ELF-1 (cell line): ENCODE measurements at regions not wholly inside any gene's neighbourhood (a gene's known extent, or its start where the extent isn't known, plus 50 kb on each side); places are given as distances from the start of the nearest gene placed in this dataset.

Experiments used
- DNase-seq: peaks from one replicate; pipeline ENCODE4 v3.0.0-alpha.2; 2016; ENCODE audit warnings: low read depth, low spot score

- no peak for DNase-seq
These were observed 82.3 kb upstream of the PHACTR2 start for GRCh38 chr6:143595251-143596036.

- DNase-seq, result no peak
These were observed 83.1 kb upstream of the PHACTR2 start for GRCh38 chr6:143594647-143595046.

- DNase-seq, result no peak
These were observed 80.8 kb upstream of the FUCA2 start for GRCh38 chr6:143592335-143592734.

- DNase-seq, result no peak
These were observed 79.9 kb upstream of the FUCA2 start for GRCh38 chr6:143591441-143591840.

GRCh38 chr6:143589162-143589561, 77.6 kb upstream of the FUCA2 start:
- no peak for DNase-seq

DNA sequence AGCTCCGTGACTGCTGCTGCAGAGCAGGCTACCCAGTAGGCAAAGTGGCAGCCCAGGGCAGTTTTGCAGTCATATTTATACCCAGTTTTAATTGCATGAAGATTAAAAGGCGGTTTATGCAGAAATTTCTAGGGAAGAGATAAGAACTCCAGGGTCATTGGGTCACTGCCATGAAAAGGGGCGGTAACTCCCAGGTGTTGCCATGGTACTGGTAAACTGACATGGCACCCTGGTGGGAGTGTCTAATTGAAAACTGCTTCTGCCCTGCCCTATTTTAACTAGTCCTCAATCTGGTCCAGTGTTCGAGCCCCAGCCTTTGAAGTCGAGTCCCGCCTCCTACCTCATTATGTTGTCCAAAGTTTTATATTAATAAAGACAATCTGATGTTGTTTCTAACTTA, 75.0 kb upstream of the FUCA2 start:
- DNase-seq, result no peak

GRCh38 chr6:143585716-143586115, 74.2 kb upstream of the FUCA2 start:
- no peak for DNase-seq

DNA sequence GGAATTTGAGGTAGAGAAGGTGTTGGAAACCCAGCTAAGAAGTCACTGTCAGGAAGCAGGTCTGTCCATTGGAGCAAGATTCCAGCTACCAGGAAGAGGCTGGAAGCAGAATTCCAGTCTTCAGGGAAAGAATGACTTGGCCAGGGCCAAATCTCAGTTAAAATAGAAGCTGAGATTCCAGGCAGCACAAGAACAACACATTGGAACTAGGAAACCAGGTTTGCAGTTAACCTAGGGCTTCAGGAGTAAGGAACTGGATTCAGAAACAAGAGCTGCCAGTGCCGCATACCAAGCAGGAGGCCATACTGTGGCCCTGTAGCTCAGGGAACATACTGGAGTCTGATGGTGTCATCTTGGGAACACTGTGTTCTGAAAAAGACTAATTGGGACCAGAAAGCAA, 73.7 kb upstream of the FUCA2 start:
- DNase-seq, result no peak

- no peak for DNase-seq
These were observed 72.2 kb upstream of the FUCA2 start for GRCh38 chr6:143583542-143584327.

DNA sequence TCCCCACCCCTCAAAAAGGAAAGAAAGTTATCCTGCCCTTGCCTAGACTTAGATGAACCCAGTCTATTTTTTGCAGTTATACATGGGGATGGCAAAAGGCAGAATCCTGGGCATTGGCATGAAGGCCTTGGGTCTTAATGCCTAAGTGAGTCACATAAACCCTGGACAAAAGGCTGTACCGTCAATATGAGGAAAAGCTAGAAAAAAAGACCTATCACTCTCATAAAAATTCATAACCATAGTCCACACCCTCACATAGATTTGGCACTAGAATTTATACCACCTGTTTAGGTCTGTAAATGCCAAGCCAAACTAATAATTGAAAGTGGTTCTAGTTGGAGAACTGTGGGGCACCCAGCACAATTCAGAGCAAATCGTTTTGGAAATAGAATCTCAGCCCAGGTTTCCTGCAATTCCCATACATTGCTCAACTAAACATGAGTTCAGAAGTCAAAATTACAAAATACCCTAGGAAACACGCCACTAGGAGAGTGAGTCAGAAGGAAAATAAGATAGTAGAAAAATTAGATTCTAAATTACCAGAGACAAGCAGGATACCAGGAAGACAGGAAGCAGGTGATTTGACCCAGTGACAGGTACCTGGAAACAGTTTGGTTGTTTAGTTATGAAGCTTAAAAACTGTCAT, 70.4 kb upstream of the FUCA2 start:
- no peak for DNase-seq

- peak; percentile 50 for DNase-seq
These were observed 68.2 kb upstream of the FUCA2 start for GRCh38 chr6:143579703-143580102.

DNA sequence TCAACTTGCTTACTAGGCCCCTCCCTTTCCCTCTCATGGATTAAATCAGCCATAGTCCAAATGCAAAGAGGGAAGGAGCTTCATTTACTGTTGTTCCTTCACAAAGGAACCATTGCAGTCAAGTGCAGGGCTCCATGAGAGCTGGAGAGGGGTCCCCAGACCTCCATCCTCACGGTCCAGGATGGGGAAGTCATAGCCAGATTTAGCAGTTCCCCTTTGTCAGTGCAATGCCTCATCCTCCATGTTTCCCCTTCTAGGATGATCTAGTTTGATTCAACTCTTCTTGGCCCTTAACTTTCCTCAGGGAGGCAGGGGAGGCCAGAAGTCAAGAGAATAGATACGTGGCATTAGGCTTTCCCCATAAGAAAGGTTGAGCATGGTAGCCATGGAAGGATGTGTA, 66.5 kb upstream of the FUCA2 start:
- no peak for DNase-seq

DNA sequence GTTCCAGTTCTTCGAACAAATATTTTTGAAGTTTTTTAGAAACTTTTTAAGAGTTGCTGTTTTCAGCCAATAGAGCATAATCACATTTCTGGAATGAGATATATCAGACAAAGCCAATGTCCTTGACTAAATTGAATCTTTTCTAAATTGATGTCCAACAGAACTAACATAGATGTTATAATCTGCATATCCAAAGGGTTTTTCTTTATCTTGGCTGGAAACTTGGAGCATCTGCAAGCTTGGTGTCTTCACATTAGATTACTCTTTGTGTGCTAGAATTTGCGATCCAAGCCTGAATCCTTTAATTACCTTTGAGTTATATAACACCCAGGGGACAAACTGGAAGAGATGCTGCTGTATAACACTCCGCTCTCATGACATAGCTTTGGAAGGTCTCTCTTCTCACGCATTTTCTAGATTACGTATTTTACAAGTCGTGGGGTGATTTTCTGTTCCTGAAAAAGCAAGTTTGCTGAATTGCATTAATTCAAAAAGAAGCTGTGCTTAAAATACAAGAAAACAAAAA, 64.4 kb upstream of the FUCA2 start:
- DNase-seq, result no peak

GRCh38 chr6:143575440-143575839, 63.9 kb upstream of the FUCA2 start:
- DNase-seq, result peak; percentile 53

GRCh38 chr6:143570147-143570853, 58.8 kb upstream of the FUCA2 start:
- DNase-seq, result no peak

- no peak for DNase-seq
These were observed 57.5 kb upstream of the FUCA2 start for GRCh38 chr6:143569040-143569439.

GRCh38 chr6:143564484-143565017, 53.0 kb upstream of the FUCA2 start:
- no peak for DNase-seq

DNA sequence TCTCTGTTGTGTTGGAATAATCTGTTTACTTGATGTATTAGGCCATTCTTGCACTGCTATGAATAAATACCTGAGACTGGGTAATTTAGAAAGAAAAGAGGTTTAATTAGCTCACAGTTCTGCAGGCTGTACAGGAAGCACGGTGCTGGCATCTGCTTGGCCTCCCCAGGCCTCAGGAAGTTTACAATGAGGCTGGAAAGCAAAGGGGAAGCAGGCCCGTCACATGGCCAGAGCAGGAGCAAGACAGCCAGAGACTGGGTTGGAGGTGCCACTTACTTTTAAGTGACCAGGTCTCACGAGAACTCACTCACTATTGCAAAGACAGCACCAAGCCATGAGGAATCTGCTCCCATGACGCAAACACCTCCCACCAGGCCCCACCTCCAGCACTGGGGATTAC, 50.6 kb upstream of the FUCA2 start:
- no peak for DNase-seq
